ENCODE measurements at regions not wholly inside any gene's neighbourhood (a gene's known extent, or its start where the extent isn't known, plus 50 kb on each side); places are given as distances from the start of the nearest gene placed in this dataset.

DNA sequence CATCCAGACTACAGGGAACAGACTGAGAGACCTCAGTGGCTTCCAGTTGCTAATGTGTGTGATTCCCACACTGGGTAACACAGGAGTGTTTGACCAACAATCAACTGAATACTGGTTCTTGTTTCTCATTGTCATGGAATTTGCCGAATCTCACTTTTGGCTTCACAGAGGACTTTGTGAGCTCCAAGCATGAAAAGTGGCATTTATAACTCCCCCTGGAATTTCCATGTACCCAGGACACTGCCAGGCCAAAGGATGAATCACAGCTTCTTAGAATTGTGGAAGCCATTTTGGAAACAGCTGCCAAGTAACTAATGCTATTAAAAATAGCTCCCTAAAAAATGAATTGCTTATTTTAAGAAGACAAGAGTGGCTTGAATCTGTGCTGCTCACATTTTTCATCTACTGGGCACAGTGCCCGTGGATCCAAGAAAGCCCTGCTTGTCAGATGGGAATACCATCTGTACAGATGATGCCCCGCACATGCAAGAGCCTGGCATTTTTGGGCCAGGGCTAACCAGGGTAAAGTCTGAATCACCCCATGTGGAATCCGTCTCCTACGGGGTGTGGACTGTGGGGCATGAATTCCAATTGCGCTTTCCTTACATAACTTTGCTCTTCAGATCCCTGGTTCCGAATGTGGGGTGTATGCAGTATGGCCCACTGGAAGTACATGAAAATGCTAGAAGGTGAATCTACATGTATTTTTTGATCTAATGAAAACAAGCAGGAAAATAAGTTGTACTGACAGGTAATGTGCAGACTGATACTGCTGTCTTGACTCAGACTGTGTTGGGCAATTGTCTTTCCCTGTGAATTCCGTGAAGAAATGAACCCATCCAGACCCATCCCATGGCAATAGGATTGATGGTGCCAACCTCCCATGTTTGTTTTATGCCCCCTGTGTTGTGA, 487.3 kb downstream of the SIPA1L2 start:
- TF ChIP-seq, protein P1, sequence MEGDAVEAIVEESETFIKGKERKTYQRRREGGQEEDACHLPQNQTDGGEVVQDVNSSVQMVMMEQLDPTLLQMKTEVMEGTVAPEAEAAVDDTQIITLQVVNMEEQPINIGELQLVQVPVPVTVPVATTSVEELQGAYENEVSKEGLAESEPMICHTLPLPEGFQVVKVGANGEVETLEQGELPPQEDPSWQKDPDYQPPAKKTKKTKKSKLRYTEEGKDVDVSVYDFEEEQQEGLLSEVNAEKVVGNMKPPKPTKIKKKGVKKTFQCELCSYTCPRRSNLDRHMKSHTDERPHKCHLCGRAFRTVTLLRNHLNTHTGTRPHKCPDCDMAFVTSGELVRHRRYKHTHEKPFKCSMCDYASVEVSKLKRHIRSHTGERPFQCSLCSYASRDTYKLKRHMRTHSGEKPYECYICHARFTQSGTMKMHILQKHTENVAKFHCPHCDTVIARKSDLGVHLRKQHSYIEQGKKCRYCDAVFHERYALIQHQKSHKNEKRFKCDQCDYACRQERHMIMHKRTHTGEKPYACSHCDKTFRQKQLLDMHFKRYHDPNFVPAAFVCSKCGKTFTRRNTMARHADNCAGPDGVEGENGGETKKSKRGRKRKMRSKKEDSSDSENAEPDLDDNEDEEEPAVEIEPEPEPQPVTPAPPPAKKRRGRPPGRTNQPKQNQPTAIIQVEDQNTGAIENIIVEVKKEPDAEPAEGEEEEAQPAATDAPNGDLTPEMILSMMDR (IDR thresholded peaks at IDR 0.05): no peak
- no peak for TF ChIP-seq POLR2A (IDR thresholded peaks at IDR 0.05)
- no peak for TF ChIP-seq EP300 (IDR thresholded peaks at IDR 0.05)

Data from gastroesophageal sphincter (tissue), 3 donors.